CD14-positive monocyte (primary cell): ENCODE measurements at regions not wholly inside any gene's neighbourhood (a gene's known extent, or its start where the extent isn't known, plus 50 kb on each side); places are given as distances from the start of the nearest gene placed in this dataset.

ENCODE experiments used
- DNase-seq, 3 donors: peaks; one replicate each; pipeline ENCODE4 v3.0.0-alpha.2; 2011 to 2022
- H2AFZ ChIP-seq: 2 replicates; pipeline ENCODE4 v1.6.0; 2012; ENCODE audit warnings: mild to moderate bottlenecking, low read depth, low read length, inconsistent platforms; ENCODE audit not compliant: insufficient read depth, poor library complexity, severe bottlenecking
- H3K27ac ChIP-seq, 2 donors: 1 replicate in 1 of 2; 2 replicates in 1 of 2; pipeline ENCODE4 v1.5.1; 2012 to 2013; ENCODE audit warnings: low read length in 2 of 2, control low read depth in 1 of 2, inconsistent platforms in 1 of 2, low read depth in 1 of 2, mild to moderate bottlenecking in 1 of 2
- H3K27me3 ChIP-seq, 2 donors: one replicate each; pipeline versions ENCODE4 v1.6.0 to v1.6.1; 2011 to 2013; ENCODE audit warnings: low read length in 2 of 2; ENCODE audit not compliant: control insufficient read depth in 2 of 2, insufficient read depth in 2 of 2
- H3K36me3 ChIP-seq, 2 donors: replicated peaks in 1 of 2; 1 replicate in 1 of 2; 2 replicates in 1 of 2; pipeline versions ENCODE4 v1.5.1 to v1.6.1; 2012 to 2013; ENCODE audit warnings: low read length in 2 of 2, control low read depth in 1 of 2, inconsistent platforms in 1 of 2, mild to moderate bottlenecking in 1 of 2; ENCODE audit not compliant: insufficient read depth in 2 of 2, control insufficient read depth in 1 of 2
- H3K4me1 ChIP-seq, 2 donors: 1 replicate in 1 of 2; 2 replicates in 1 of 2; pipeline versions ENCODE4 v1.5.1 to v1.6.1; 2012 to 2013; ENCODE audit warnings: low read length in 2 of 2, control low read depth in 1 of 2, inconsistent platforms in 1 of 2, mild to moderate bottlenecking in 1 of 2, moderate library complexity in 1 of 2; ENCODE audit not compliant: insufficient read depth in 2 of 2, control insufficient read depth in 1 of 2
- H3K4me2 ChIP-seq: replicated peaks from 2 replicates; pipeline ENCODE3; 2012; ENCODE audit warnings: low read length, moderate library complexity, mild to moderate bottlenecking; ENCODE audit not compliant: poor library complexity, severe bottlenecking; ENCODE audit errors: extremely low read depth
- H3K4me3 ChIP-seq, 3 experiments: fragments of 200-600 bp in 1 of 3; sonication (generic) in 1 of 3; replicated peaks in 1 of 3; 1 replicate in 2 of 3; 2 replicates in 1 of 3; pipeline ENCODE4 v1.5.1; 2011 to 2013; ENCODE audit warnings: low read length in 3 of 3, mild to moderate bottlenecking in 3 of 3, control low read depth in 2 of 3, low read depth in 2 of 3, inconsistent platforms in 1 of 3, moderate library complexity in 1 of 3
- H3K79me2 ChIP-seq: 2 replicates; pipeline ENCODE4 v1.6.0; 2012; ENCODE audit warnings: mild to moderate bottlenecking, control low read depth, inconsistent platforms, low read length, moderate library complexity; ENCODE audit not compliant: insufficient read depth
- H3K9ac ChIP-seq: 2 replicates; pipeline ENCODE4 v1.6.0; 2017; ENCODE audit warnings: low read length, mild to moderate bottlenecking; ENCODE audit not compliant: insufficient read depth, poor library complexity, severe bottlenecking
- H3K9me3 ChIP-seq, 2 donors: replicated peaks in 1 of 2; 1 replicate in 1 of 2; 2 replicates in 1 of 2; pipeline versions ENCODE4 v1.5.1 to v1.6.1; 2012 to 2013; ENCODE audit warnings: low read length in 2 of 2, control low read depth in 1 of 2; ENCODE audit not compliant: control insufficient read depth in 1 of 2, insufficient read depth in 1 of 2
- H4K20me1 ChIP-seq: 2 replicates; pipeline ENCODE4 v1.6.0; 2012; ENCODE audit warnings: mild to moderate bottlenecking, low read length, control low read depth, moderate library complexity; ENCODE audit not compliant: insufficient read depth
- H3K27ac Mint-ChIP-seq, 7 donors: one replicate each; pipeline ENCODE4 v1.8.0; 2020; ENCODE audit warnings: mild to moderate bottlenecking in 7 of 7, mixed read lengths in 7 of 7, moderate library complexity in 6 of 7, inconsistent platforms in 2 of 7
- H3K27me3 Mint-ChIP-seq, 3 donors: one replicate each; pipeline ENCODE4 v1.8.0; 2021 to 2022; ENCODE audit warnings: low read depth in 3 of 3, mild to moderate bottlenecking in 3 of 3, mixed read lengths in 3 of 3, moderate library complexity in 3 of 3, inconsistent platforms in 1 of 3
- H3K36me3 Mint-ChIP-seq, 2 donors: one replicate each; pipeline ENCODE4 v1.8.0; 2020; ENCODE audit warnings: mixed read lengths in 2 of 2, inconsistent platforms in 1 of 2, mild to moderate bottlenecking in 1 of 2
- H3K4me1 Mint-ChIP-seq: one replicate; pipeline ENCODE4 v1.8.0; 2020; ENCODE audit warnings: mild to moderate bottlenecking, mixed read lengths
- H3K4me3 Mint-ChIP-seq, 2 donors: one replicate each; pipeline ENCODE4 v1.8.0; 2020; ENCODE audit warnings: mild to moderate bottlenecking in 2 of 2, mixed read lengths in 2 of 2, moderate library complexity in 1 of 2
- H3K9me3 Mint-ChIP-seq, 7 donors: one replicate each; pipeline ENCODE4 v1.8.0; 2020 to 2022; ENCODE audit warnings: mixed read lengths in 7 of 7, mild to moderate bottlenecking in 6 of 7, moderate library complexity in 6 of 7, inconsistent platforms in 2 of 7
- CTCF ChIP-seq: fragments of 200-600 bp; IDR thresholded peaks from one replicate; pipeline ENCODE4 v1.8.0; 2022; ENCODE audit warnings: antibody characterized with exemption, mild to moderate bottlenecking
- WGBS: methylation state at CpG from one replicate; pipeline ENCODE4 v1.1.5; 2013; ENCODE audit warnings: missing lambda C conversion rate; ENCODE audit not compliant: insufficient coverage; 5-methylcytosine and 5-hydroxymethylcytosine counted together
- intact Hi-C, 2 donors: fragments of 100-400 bp; cut with micrococcal nuclease; formaldehyde crosslinking; loops; one replicate each; pipeline versions ENCODE4 v1.15.0 to v1.15.1; 2023

- Histone ChIP-seq H3K27me3 (no peaks in the 10 kb centered on the region), H3K4me3 (no peak overlapping the region), H3K27ac (no peak overlapping the region), H2AFZ (no peak overlapping the region), H4K20me1 (no peaks in the 10 kb centered on the region), H3K79me2 (no peaks in the 10 kb centered on the region), H3K9me3 (no peaks in the 10 kb centered on the region), H3K36me3 (no peaks in the 10 kb centered on the region), H3K4me1 (no peaks in the 10 kb centered on the region), H3K4me2 (no peak overlapping the region), H3K9ac (no peak overlapping the region)
- intact Hi-C loops: no loop called here
- TF ChIP-seq CTCF: no peak
- Mint-ChIP-seq H3K4me3 (no peak overlapping the region), H3K27me3 (peaks cover 0 to 6% (median 3%) of the 10 kb centered on the region in 3 donors), H3K27ac (peak overlapping the region in 1 of 7 donors; percentile 30), H3K36me3 (no peaks in the 10 kb centered on the region), H3K9me3 (peaks cover 0 to under 1% (median 0%) of the 10 kb centered on the region in 7 donors), H3K4me1 (no peaks in the 10 kb centered on the region)
- WGBS: 69% methylated on average over 15 of the region's 15 CpGs
- no peak for DNase-seq
Observed at GRCh38 chr1:4120557-4121292, 220.7 kb upstream of the C1orf174 start.

- intact Hi-C loops: no loop called here
- Histone ChIP-seq H3K27ac (no peak overlapping the region), H3K4me1 (no peaks in the 10 kb centered on the region), H3K4me2 (no peak overlapping the region), H3K79me2 (no peaks in the 10 kb centered on the region), H3K36me3 (no peaks in the 10 kb centered on the region), H3K9me3 (no peaks in the 10 kb centered on the region), H3K9ac (no peak overlapping the region), H4K20me1 (no peaks in the 10 kb centered on the region), H2AFZ (no peak overlapping the region), H3K4me3 (no peak overlapping the region), H3K27me3 (no peaks in the 10 kb centered on the region)
- Mint-ChIP-seq H3K4me1 (no peaks in the 10 kb centered on the region), H3K27ac (no peak overlapping the region), H3K27me3 (peaks cover 2 to 6% (median 3%) of the 10 kb centered on the region in 3 donors), H3K4me3 (no peak overlapping the region), H3K9me3 (no peaks in the 10 kb centered on the region), H3K36me3 (no peaks in the 10 kb centered on the region)
- no peak for TF ChIP-seq CTCF
- 68% methylated on average over 6 of the region's 8 CpGs for WGBS
- no peak for DNase-seq
Observed at GRCh38 chr1:4121293-4121684, 221.2 kb upstream of the C1orf174 start.
